NCI-H1417 treated with DMSO at 0.1 percent for 48 hours (cell line): ENCODE measurements at regions not wholly inside any gene's neighbourhood (a gene's known extent, or its start where the extent isn't known, plus 50 kb on each side); places are given as distances from the start of the nearest gene placed in this dataset.
"Not testable (repeated sequence)": the region's sequence is repeated elsewhere in the genome, so short reads cannot be mapped to it uniquely, and the experiment has no call there.

Source experiments
- DNase-seq: peaks from one replicate; lab custom pipeline; 2025; lab: John Stamatoyannopoulos, UW

DNA sequence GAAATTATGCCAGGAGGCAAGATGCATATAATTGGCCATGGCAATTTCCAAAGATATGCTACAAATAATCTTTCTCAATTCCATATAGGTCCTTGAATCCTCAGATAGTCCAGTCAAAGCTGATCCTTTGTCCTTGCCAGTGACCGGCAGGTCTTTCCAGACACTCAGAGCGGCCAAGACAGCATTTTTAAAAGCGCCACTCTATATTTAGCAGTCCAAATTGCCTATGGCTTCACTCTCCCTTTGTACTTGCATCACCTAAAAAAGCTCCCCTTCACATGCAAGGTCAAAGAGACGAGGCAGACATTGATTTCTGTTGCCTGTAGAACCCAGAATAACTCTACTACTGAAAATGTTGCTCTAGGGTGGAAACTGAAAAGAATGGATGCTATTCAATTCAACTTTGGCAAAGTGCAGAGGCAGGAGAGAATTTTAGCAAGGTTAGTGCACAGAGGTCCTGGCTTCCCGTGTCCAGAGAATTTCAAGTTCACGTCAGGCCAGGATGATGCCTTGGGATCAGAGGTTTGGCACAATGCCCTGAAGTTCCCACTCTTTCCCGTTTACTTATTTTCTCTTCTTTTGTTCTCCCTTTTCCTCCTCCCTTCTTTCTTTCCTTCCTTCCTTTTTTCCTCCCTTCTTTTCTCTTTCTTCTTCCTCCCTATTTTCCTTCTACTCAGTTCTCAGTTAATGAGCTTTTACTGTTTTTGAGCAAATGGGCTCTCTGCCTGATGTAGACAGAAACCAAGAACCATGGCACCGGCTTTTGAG, 108.5 kb downstream of the KCNK1 start:
- DNase-seq = no peak

DNA sequence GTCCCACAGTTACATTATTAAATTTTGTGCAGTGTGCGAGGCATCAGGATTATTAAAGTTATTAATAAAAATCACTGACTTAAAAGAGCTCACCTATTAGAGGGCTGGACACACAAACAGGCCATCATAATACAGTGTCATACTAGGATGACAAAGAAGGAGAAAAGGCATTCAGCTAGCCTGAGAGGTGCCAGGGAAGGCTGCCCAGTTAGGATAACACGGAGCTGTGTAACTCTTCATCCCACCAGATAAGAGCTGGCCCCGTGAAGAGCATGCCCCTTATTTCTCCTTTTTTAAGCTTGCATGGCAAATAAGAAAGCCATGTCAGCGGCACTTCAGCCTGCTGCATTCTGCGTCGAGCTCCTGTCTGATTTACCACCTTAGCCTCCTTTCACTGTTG, 109.5 kb downstream of the KCNK1 start:
- DNase-seq = no peak

DNA sequence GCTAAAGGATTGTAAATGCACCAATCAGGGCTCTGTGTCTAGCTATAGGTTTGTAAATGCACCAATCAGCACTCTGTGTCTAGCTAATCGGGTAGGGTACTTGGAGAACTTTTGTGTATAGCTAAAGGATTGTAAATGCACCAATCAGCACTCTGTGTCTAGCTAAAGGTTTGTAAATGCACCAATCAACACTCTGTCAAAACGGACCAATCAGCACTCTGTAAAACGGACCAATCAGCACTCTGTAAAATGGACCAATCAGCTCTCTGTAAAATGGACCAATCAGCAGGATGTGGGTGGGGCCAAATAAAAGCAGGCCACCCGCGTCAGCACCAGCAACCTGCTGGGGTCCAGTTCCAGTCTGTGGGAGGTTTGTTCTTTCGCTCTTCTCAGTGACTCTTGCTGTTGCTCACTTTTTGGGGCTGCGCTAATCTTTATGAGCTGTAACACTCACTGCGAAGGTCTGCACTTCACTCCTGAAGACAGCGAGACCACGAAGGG, 110.3 kb downstream of the KCNK1 start:
- not testable (repeated sequence) for DNase-seq

DNA sequence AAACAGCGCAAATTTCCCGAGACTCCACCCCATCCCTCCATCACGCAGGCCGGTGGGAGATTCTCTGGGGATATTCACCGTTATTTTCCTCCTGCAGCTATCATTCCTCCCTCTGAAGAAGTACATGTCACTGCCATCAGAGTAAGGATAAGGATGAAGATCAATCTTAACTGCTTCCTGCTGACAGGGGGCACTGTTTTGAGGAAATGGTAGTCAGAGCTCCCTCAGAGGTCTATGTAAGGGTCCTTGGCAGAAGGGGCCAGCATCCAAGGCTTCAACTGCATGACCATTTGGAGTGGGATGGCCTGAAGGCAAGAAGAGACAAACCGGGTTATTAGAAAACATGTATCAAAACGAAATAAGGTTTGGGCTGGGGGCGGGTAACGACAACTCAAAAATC, 111.5 kb downstream of the KCNK1 start:
- DNase-seq = no peak

DNA sequence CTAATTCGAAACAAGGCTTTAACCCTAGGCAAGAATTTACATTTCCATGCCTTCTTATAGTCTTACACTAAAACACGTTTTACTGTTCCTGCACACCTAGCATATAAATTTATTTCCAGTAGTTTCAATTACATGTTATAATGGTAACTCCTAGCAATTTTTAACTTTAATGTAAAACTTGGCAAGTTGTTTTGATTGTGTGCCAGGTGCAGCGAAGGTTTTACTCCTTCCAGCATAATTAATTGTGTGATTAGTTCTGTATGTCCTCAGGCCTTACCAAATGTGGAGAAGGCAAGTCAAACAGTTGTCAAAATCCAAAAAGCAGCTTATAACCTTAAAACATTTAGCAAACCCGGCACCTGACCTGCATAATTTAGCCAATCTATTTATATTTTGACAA, 114.8 kb downstream of the KCNK1 start:
- no peak for DNase-seq

DNA sequence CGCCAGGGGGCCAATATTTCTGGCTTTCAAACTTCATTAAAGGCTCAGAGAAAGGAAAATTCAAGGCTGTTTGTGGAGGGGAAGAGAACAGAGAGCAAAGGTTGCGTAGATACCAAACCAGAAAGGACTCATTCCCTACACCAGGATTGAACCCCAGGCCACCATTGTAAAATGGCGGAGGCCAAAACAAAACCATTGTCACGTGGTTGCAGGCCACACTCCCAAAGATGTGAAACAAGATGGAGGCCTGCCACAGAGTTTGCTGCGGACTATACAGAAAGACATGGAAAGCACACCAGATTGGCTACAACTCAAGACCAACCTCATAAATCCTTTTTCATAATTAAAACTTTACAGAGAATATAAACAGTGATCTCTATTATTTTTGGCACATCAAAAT, 116.5 kb downstream of the KCNK1 start:
- DNase-seq = no peak

DNA sequence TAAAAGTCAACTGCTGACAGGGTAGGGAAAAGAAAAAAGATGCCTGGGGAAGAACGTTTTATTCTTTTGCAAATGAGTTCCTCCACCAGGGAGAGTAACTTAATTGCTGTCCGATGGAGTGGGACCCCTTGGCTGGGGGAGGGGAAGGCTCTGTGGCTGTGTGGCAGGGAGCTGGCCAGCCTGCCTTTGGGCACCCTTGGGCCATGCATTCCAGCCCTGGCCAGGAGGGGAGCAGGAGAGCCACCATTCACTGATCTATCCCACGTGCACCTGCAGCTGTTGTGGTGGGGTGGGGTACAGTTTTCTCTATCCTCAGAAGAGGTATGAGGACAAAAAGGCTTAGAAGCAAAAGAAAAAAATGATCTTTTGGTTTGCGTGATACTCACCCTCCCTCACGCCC, 116.9 kb downstream of the KCNK1 start:
- DNase-seq = no peak

DNA sequence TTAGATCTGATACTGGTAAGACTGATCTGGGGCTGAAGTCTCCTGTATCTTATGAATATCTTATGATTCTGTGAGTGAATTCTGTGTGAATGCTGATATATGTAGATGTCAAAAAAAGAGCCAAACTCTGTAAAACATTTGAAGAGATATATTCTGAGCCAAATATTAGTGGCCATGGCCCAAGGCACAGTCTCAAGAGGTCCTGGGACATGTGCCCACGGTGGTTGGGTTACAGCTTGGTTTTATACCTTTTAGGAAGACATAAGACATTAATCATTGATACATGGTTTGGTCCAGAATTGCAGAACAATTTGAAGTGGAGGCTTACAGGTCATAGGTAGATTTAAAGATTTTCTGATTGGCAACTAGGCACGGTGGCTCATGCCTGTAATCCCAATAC, 118.3 kb downstream of the KCNK1 start:
- no peak for DNase-seq

DNA sequence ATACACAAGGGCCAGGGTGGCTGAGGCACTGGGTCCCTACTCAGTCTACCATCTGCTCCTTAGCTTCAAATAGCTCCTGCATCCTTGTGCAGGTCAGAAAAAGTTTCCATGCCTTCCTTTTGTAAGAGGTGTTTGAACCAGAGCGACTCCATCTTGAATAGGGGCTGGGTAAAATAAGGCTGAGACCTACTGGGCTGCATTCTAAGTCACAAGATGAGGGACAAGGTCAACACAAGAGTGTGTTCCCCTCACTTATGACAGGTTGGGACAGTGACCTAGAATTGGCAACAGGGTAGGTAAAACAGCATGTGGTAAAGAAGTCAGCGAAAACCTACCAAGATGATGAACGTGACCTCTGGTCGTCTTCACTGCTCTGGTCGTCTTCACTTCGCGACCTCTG, 120.5 kb downstream of the KCNK1 start:
- no peak for DNase-seq

DNA sequence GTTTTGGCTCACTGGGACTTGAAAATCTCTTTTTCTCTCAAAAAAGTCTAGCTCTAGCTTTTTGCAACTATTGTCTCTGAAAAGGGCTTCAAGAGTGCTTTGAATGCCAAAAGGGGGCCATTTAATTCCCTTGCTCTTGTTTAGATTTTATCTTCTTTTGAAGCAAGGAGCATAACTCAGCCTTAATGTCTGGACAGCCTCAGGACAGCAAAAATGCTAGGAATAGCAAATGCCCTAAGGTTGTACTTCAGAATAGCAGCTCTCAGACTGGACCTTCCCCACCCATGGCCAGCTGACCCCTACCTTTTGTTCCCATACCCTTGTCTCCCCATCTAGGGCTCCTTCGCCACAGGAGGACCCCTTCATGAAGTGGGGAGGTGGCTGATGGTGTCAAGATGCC, 121.4 kb downstream of the KCNK1 start:
- no peak for DNase-seq

DNA sequence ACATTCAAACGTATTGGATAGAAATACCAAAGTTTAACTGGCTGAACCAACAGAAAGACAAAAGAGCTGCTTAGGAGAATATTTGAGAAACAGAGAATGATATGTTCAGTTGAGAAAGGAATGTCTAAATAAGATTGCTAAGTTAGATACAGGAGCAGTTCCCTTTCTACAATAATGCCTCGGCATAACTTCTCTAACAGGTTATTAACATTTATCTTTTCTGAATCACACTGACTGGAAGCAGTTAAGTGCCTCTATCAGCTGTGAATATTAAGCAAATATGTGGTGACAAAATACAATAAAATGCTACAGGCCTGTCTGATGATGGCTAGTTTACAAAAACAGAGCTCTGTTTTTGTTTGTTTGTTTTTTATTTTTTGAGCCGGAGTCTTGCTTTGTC, 121.9 kb downstream of the KCNK1 start:
- DNase-seq = no peak

DNA sequence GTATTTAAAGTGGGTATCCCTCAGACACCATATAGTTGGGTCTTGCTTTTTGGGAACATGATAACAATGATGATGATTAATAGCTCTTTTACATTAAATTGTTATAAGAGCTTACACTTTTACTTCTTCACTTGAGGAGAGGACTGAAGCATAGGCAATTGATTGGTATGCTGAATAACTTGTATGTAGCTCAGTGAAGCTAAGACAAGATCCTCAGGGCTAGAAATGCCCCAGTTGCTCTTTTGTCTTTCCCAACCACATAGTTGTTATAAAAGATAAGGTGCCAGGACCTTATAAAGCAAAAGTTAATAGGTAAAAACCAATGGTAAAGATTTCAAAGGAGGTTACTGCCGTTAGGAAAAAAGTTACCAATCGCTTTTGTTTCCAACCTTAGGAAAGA, 123.4 kb downstream of the KCNK1 start:
- DNase-seq = no peak

DNA sequence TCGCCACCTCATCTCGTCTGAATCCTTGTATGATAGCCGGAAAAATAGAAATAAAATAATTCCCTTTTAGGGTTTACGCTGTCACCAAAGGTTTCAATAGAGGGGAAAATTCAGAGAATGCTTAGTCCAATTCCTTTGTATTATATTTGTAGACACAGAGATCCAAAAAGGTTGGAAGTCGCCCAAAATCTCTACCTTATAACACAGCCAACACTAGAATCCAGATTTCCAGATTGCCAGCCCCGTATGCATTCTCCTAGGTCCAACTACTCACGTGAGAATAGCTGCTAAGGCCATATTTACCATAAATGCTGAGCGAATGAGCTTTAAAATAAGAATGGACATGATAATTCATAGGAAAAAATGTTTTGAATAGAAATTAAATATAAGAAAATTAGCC, 124.5 kb downstream of the KCNK1 start:
- DNase-seq = no peak

DNA sequence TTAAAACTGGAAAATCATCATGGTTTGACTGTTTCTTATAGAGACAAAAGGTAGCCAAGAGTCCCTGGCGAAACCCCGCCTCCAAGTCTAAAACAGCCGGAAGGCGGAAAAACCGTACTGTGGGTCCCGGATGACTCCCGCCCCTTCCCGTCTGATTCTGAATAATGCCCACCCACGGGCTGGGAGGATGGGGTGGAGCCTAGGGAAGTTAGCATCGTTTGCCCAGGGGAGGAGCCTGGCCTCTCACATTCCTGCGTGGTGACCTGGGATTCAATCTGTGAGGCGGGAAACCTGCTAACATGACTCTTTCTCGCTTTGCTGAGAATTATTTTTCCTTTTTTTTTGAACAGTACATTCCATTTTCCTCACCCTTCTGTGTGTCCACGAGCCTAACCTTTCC, 124.9 kb downstream of the KCNK1 start:
- no peak for DNase-seq

DNA sequence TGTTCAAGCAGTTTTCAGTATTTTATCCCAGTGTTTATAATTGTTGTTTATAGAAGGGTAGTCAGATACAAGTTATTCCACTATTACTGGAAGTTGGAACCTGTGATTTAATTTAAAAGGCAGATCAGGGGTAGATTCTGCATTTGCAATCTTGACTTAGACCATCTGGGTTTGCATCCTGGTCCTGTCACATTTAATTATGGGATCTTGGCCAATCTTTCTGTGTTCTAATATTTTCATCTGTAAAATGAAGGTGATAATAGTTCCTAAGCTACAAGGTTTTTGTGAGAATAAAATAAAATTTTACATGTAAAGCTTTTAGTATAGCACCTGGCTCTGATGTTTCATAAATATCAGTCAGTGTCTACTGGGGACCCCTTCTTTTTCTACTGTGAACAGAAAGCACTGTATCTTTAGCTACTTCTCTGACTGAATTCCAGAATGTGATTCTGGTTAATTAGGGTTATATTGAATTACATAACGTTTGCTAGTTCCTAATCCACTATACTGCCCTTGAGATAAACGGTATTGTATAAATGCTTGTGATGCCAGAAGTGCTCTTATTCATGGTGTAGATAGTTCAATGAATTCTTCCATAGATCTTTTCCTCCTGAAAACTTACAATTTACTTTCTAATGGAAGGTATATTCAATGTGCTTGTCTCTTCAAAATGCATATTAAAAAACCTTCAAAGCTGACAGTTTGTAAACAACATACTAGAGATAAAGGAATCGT, 131.0 kb downstream of the KCNK1 start:
- DNase-seq = no peak

DNA sequence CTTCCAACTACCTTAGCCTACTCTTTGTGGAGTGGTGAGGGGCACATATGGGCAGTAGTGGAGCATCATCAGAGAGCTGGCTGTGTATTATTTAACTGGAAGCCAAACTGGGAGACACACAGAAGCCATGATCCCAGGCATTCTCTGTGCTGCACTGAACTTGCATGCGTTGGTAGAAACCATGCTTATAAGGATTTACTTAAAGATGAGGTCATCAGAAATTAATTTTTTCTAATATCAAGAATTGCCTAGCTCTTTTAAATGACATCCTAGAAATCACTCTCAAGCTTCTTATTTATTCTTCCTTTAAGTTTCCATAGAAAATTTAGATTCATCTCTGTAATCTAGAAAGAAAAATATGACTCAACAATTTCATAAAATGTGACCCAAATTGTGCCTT, 136.2 kb downstream of the KCNK1 start:
- DNase-seq = no peak

DNA sequence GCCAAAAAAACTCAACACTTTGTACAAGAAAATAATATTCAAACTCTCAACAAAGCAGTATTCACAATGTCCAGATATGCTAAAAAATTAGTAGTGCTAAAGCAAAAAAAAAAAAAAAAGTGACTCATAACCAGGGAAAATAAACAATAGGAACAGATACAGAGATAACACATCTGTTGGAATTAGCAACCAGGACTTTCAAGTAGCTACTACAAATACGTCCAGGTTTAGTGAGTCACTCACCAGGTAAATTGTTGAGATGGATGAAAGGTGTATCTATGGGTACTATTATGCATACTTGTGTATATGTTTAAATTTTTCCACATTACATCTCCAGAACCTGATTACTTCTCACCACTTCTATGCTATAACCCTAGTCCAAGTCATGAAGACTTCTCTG, 144.8 kb upstream of the SLC35F3 start:
- no peak for DNase-seq

DNA sequence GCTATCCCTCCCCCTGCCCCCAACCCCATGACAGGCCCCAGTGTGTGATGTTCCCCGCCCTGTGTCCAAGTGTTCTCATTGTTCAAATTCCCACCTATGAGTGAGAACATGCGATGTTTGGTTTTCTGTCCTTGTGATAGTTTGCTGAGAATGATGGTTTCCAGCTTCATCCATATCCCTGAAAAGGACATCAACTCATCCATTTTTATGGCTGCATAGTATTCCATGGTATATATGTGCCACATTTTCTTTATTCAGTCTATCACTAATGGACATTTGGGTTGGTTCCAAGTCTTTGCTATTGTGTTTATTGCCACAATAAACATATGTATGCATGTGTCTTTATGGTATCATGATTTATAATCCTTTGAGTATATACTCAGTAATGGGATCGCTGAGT, 140.2 kb upstream of the SLC35F3 start:
- not testable (repeated sequence) for DNase-seq

DNA sequence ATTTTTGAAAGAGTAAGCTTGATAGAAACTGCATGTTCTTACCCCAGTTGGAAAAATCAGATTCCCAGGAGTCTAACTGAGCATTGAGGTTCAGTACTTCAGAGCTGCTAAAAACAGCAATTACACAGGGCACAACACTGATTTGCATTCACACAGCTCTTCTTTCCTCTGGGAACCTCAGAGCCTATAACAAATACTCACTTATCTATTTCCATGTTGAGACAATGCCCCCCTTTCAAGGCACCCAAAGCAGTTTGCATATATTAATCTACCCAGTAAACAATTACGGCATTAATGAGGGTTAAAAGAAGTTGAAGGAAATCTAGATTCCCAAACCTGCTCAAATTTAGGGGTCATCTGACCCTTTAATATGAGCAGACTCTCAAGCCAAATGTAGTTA, 126.9 kb upstream of the SLC35F3 start:
- DNase-seq = no peak

DNA sequence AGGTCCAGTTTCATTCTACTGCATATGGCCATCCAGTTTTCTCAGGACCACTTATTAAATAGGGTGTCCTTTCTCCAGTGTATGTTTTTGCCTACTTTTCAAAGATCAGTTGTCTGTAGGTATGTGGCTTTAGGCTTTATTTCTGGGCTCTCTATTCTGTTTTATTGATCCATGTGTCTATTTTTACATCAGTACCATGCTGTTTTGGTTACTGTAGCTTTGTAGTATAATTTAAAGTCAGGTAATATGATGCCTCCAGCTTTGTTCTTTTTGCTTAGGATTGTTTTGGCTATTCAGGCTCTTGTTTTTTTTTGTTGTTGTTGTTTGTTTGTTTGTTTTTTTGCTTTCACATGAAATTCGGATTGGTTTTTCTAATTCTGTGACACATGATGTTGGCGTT, 124.4 kb upstream of the SLC35F3 start:
- no peak for DNase-seq

DNA sequence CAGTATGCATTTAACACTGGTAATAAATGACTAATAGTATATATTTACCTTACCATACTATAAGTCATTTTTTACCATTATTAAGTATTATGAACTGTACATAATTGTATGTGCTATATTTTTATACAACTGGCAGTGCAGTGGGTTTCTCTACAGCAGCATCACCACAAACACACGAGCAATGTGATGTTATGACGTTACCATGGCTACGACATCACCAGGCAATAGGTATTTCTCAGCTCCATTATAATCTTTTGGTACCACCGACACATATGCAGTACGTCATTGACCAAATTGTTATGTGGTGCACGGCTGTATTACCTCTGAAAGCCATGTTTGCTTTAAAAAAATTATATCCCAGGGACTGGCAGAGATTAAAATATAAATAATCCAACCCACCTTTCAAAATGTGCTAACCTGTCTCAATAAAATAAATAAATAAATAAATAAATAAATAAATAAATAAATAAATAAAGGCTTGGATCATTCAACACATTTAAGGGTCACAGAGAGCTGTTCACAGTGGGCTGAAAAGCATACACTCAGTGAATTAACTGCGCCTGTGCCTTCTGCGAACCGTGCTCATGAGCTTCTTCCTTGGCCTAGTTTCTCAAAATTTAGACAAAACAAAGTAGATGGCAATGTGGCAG, 121.4 kb upstream of the SLC35F3 start:
- no peak for DNase-seq

DNA sequence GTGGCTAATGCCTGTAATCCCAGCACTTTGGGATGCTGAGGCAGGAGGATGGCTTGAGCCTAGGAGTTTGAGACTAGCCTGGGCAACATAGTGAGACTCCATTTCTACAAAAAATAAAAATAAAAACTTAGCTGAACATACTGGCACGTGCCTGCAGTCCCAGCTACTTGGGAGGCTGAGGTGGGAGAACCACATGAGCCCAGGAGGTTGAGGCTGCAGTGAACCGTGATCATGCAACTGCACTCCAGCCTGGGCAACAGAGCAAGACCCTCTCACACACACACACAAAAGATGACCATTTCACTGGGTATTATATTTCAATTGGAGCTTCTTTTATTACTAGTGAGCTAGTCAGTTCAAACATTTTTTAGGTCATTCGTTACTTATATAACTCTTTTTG, 116.9 kb upstream of the SLC35F3 start:
- DNase-seq = no peak

DNA sequence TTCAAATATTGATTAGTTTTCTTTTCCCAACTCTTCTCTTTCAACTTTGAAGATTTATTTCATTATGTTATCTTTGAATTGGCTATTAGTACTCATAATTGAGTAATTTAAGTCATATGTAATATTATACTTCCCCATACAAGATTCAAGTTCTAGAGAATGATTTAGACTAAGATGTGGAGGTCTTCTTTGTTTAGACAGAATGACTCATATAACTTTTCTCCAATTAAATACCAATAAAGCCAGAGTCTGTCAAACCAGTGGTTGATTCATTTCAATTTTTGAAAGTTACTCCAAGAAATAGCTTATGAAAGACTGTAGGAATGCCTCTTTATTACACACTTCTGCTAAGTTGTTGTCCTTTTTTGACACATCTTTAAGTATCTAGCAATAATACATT, 115.8 kb upstream of the SLC35F3 start:
- DNase-seq = no peak
